Neuronal stem cell (in vitro differentiated cells): ENCODE measurements at regions not wholly inside any gene's neighbourhood (a gene's known extent, or its start where the extent isn't known, plus 50 kb on each side); places are given as distances from the start of the nearest gene placed in this dataset.

Experiments
- DNase-seq: peaks from one replicate; pipeline ENCODE4 v3.0.0-alpha.2; 2013; ENCODE audit warnings: low spot score
- H2AFZ ChIP-seq: one replicate; pipeline ENCODE4 v1.6.1; 2013; ENCODE audit warnings: mild to moderate bottlenecking, low read length, inconsistent platforms
- H2AK5ac ChIP-seq: 2 replicates; pipeline ENCODE4 v1.6.1; 2013; ENCODE audit warnings: low read depth, mild to moderate bottlenecking, inconsistent platforms, low read length, moderate library complexity, mixed read lengths
- H2BK120ac ChIP-seq: 2 replicates; pipeline ENCODE4 v1.6.1; 2013; ENCODE audit warnings: low read depth, mild to moderate bottlenecking, inconsistent platforms, low read length, moderate library complexity, mixed read lengths
- H2BK12ac ChIP-seq: one replicate; pipeline ENCODE4 v1.6.1; 2013; ENCODE audit warnings: low read length, inconsistent platforms
- H2BK15ac ChIP-seq: 2 replicates; pipeline ENCODE4 v1.6.1; 2013; ENCODE audit warnings: mild to moderate bottlenecking, low read length, inconsistent platforms, mixed read lengths
- H2BK5ac ChIP-seq: one replicate; pipeline ENCODE4 v1.6.1; 2013; ENCODE audit warnings: inconsistent platforms, mild to moderate bottlenecking, low read length, moderate library complexity
- H3K14ac ChIP-seq: one replicate; pipeline ENCODE4 v1.6.1; 2013; ENCODE audit warnings: low read length, inconsistent platforms
- H3K18ac ChIP-seq: 2 replicates; pipeline ENCODE4 v1.6.1; 2013; ENCODE audit warnings: low read length, inconsistent platforms
- H3K23ac ChIP-seq: 2 replicates; pipeline ENCODE4 v1.6.1; 2013; ENCODE audit warnings: low read depth, mild to moderate bottlenecking, mixed read lengths, low read length, inconsistent platforms; ENCODE audit not compliant: poor library complexity
- H3K27ac ChIP-seq: replicated peaks from 3 replicates; pipeline ENCODE4 v1.5.1; 2013; ENCODE audit warnings: low read length, inconsistent platforms
- H3K27me3 ChIP-seq, 3 experiments: 2 replicates each; pipeline ENCODE4 v1.6.1; 2013; ENCODE audit warnings: low read length in 3 of 3, mild to moderate bottlenecking in 2 of 3, inconsistent platforms in 1 of 3, low read depth in 1 of 3, mixed read lengths in 1 of 3, moderate library complexity in 1 of 3; ENCODE audit not compliant: control insufficient read depth in 3 of 3, insufficient read depth in 3 of 3
- H3K36me3 ChIP-seq, 2 donors: replicated peaks in 1 of 2; 2 replicates each; pipeline ENCODE4 v1.6.1; 2013; ENCODE audit warnings: low read length in 2 of 2; ENCODE audit not compliant: control insufficient read depth in 2 of 2, insufficient read depth in 2 of 2
- H3K4ac ChIP-seq: 2 replicates; pipeline ENCODE4 v1.6.1; 2013; ENCODE audit warnings: inconsistent platforms, mild to moderate bottlenecking, low read length, moderate library complexity
- H3K4me1 ChIP-seq, 2 donors: 1 replicate in 1 of 2; 2 replicates in 1 of 2; pipeline ENCODE4 v1.6.1; 2013; ENCODE audit warnings: low read length in 2 of 2, low read depth in 1 of 2; ENCODE audit not compliant: control insufficient read depth in 2 of 2, insufficient read depth in 1 of 2
- H3K4me2 ChIP-seq: one replicate; pipeline ENCODE4 v1.6.1; 2013; ENCODE audit warnings: mild to moderate bottlenecking, low read length, inconsistent platforms; ENCODE audit not compliant: insufficient read depth, poor library complexity, severe bottlenecking
- H3K4me3 ChIP-seq, 2 donors: 2 replicates each; pipeline ENCODE4 v1.5.1; 2013; ENCODE audit warnings: low read length in 2 of 2, mild to moderate bottlenecking in 2 of 2, inconsistent platforms in 1 of 2, moderate library complexity in 1 of 2
- H3K79me1 ChIP-seq: one replicate; pipeline ENCODE4 v1.6.1; 2013; ENCODE audit warnings: low read depth, mild to moderate bottlenecking, inconsistent platforms, low read length, moderate library complexity
- H3K9ac ChIP-seq: one replicate; pipeline ENCODE4 v1.6.1; 2013; ENCODE audit warnings: mild to moderate bottlenecking, low read depth, low read length, inconsistent platforms; ENCODE audit not compliant: poor library complexity
- H3K9me3 ChIP-seq, 2 donors: replicated peaks in 1 of 2; 2 replicates each; pipeline versions ENCODE3 to v1.6.1; 2013; ENCODE audit warnings: low read length in 2 of 2, mild to moderate bottlenecking in 2 of 2, inconsistent platforms in 1 of 2, low read depth in 1 of 2, mixed read lengths in 1 of 2, moderate library complexity in 1 of 2; ENCODE audit not compliant: control insufficient read depth in 2 of 2, insufficient read depth in 1 of 2
- H4K8ac ChIP-seq: one replicate; pipeline ENCODE4 v1.6.1; 2013; ENCODE audit warnings: low read depth, mild to moderate bottlenecking, inconsistent platforms, low read length, moderate library complexity
- H4K91ac ChIP-seq: one replicate; pipeline ENCODE4 v1.6.1; 2013; ENCODE audit warnings: low read length, low read depth, mild to moderate bottlenecking, inconsistent platforms; ENCODE audit not compliant: poor library complexity
- WGBS, 2 donors: extraction: QIAGEN DNeasy Blood & Tissue Kit; methylation state at CpG; one replicate each; pipeline ENCODE4 v1.1.7; 2013; ENCODE audit warnings: missing lambda C conversion rate in 2 of 2, mixed read lengths in 1 of 2; ENCODE audit not compliant: insufficient read length in 2 of 2, insufficient replicate concordance in 1 of 2; ENCODE audit errors: extremely low coverage in 2 of 2; 5-methylcytosine and 5-hydroxymethylcytosine counted together

DNA sequence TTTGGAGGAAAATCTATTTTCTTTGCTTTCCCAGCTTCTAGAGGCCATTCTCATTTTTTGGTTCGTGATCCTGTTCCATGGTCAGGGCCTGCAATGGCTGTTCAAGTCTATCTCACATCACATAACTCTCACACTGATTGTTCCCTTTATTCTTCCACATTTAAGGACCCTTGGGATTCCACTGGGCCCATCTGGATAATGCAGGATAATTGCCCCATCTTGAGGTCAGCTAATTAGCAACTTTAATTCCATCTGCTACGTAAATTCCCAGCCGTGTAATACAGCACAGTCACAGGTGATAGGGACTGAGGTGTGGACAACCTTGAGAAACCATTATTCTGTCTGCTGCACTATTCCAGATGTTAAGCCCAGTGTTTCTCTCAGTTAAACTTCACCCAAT lies 311.6 kb upstream of the CNTN4 start:
- H2BK5ac ChIP-seq = no peak overlapping the region
- H3K27me3 ChIP-seq = no peaks in the 10 kb centered on the region
- H3K9me3 ChIP-seq = no peaks in the 10 kb centered on the region
- H3K36me3 ChIP-seq = no peaks in the 10 kb centered on the region
- no peak overlapping the region for H4K8ac ChIP-seq
- no peak overlapping the region for H3K4ac ChIP-seq
- H3K9ac ChIP-seq = no peak overlapping the region
- no peak overlapping the region for H3K23ac ChIP-seq
- no peak overlapping the region for H3K14ac ChIP-seq
- H2AK5ac ChIP-seq = no peak overlapping the region
- H3K79me1 ChIP-seq = no peaks in the 10 kb centered on the region
- no peak overlapping the region for H3K4me3 ChIP-seq
- H2BK120ac ChIP-seq = no peak overlapping the region
- H3K4me2 ChIP-seq = no peak overlapping the region
- WGBS, 2 donors = no CpG with 5 or more reads among the region's 3 CpGs
- H2BK15ac ChIP-seq = no peak overlapping the region
- no peak overlapping the region for H3K18ac ChIP-seq
- no peak overlapping the region for H3K27ac ChIP-seq
- DNase-seq = no peak
- H2AFZ ChIP-seq = no peak overlapping the region
- H2BK12ac ChIP-seq = no peak overlapping the region
- peaks cover 0 to 2% of the 10 kb centered on the region in 2 donors for H3K4me1 ChIP-seq
- no peak overlapping the region for H4K91ac ChIP-seq

DNA sequence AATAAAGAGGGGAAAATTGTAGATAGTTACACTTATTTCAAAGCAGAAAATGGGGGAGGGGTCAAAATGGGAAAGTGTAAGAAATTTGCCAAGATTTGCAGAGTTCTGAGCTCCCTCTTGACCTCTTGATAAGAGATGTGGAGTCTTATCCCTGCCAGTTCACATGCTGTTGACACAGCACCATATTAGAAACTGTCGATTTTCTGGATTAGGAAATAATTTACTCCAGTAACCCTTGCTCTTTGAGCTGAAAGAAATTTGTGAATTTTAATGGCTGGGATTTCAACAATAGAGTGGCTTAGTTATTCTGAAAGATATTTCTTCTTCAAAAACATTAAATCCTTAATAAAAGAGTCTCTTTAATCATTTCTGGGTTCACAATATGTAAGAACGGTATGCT lies 306.2 kb upstream of the CNTN4 start:
- Histone ChIP-seq H3K18ac (no peak overlapping the region), H3K36me3 (no peaks in the 10 kb centered on the region), H2BK120ac (no peak overlapping the region), H2AK5ac (no peak overlapping the region), H3K9ac (no peak overlapping the region), H3K4me1 (no peaks in the 10 kb centered on the region), H3K27ac (no peak overlapping the region), H3K27me3 (no peaks in the 10 kb centered on the region), H2BK15ac (no peak overlapping the region), H3K14ac (no peak overlapping the region), H3K4ac (no peak overlapping the region), H3K9me3 (no peaks in the 10 kb centered on the region), H2BK12ac (no peak overlapping the region), H2BK5ac (no peak overlapping the region), H3K23ac (no peak overlapping the region), H3K4me3 (no peak overlapping the region), H2AFZ (no peak overlapping the region), H3K79me1 (no peaks in the 10 kb centered on the region), H4K8ac (no peak overlapping the region), H4K91ac (no peak overlapping the region), H3K4me2 (no peak overlapping the region)
- no CpG with 5 or more reads among the region's 2 CpGs for WGBS, 2 donors
- DNase-seq = no peak

DNA sequence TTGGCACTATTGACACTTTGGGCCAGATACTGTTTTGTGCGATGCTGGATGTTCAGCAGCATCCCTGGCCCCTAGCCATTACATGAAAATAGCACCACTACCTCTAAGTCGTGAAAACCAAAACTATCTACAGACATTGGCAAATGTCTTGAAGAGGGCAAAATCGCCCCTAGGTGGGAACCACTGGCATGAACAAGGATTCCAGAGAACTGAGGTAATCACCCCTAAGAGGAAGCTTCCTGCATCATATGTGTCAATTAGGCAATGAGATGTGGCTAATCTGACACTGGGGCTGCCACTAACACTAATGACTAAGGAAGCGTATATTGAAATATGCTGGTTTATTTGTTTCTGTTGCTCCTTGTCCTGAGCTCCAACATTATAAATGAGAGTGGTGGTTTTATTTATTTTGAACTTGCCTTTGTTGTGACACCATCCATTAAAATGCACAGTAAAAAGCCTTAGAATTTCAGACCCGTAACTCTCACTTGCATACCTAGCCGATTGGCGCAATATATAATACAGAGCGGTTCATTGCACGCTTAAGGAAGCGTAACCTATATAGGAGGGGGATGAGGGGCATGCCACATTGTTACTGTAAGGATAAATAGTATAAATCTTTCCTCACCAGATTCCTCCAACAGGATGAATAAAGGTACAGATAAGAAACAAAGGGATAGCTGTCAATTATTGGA lies 299.8 kb upstream of the CNTN4 start:
- Histone ChIP-seq H2AFZ (no peak overlapping the region), H3K9me3 (no peaks in the 10 kb centered on the region), H3K36me3 (no peaks in the 10 kb centered on the region), H2BK120ac (no peak overlapping the region), H3K9ac (no peak overlapping the region), H3K18ac (no peak overlapping the region), H2BK12ac (no peak overlapping the region), H3K4me2 (no peak overlapping the region), H4K8ac (no peak overlapping the region), H2BK5ac (no peak overlapping the region), H2BK15ac (no peak overlapping the region), H3K79me1 (no peaks in the 10 kb centered on the region), H3K27ac (no peak overlapping the region), H3K4me3 (no peak overlapping the region), H3K27me3 (no peaks in the 10 kb centered on the region), H4K91ac (no peak overlapping the region), H3K14ac (no peak overlapping the region), H3K4ac (no peak overlapping the region), H2AK5ac (no peak overlapping the region), H3K4me1 (peaks cover 0 to 1% of the 10 kb centered on the region in 2 donors), H3K23ac (no peak overlapping the region)
- WGBS, 2 donors = no CpG with 5 or more reads among the region's 10 CpGs
- DNase-seq = no peak

DNA sequence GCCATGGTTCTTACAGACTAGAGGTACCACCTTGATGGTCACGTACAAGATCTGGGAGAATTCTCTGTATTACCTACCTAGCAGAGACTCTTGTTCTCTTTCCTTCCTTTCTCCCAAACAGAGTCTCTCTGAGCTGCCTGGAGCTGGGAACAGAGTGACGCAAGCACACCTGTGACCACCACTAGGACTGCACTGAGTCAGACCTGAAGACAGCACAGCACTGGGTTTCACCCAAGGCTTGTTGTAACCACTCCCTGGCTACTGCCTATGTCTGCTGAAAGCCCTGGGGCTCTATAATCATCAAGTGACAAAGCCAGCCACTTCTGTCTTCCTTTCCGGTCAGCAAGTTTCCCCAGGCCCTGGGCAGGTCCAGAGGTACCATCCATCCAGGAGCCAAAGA lies 293.3 kb upstream of the CNTN4 start:
- H3K14ac ChIP-seq = no peak overlapping the region
- no peak overlapping the region for H2AK5ac ChIP-seq
- no peak overlapping the region for H3K18ac ChIP-seq
- H4K91ac ChIP-seq = no peak overlapping the region
- H3K79me1 ChIP-seq = no peaks in the 10 kb centered on the region
- H3K36me3 ChIP-seq = no peaks in the 10 kb centered on the region
- no peak overlapping the region for H2BK120ac ChIP-seq
- H3K9ac ChIP-seq = no peak overlapping the region
- H3K27ac ChIP-seq = no peak overlapping the region
- no peaks in the 10 kb centered on the region for H3K9me3 ChIP-seq
- H2BK5ac ChIP-seq = no peak overlapping the region
- H3K4me3 ChIP-seq = no peak overlapping the region
- H3K27me3 ChIP-seq = no peaks in the 10 kb centered on the region
- no peak overlapping the region for H2AFZ ChIP-seq
- H3K4me1 ChIP-seq = peaks cover 0 to 1% of the 10 kb centered on the region in 2 donors
- no CpG with 5 or more reads among the region's 3 CpGs for WGBS, 2 donors
- no peak overlapping the region for H3K4me2 ChIP-seq
- H4K8ac ChIP-seq = no peak overlapping the region
- no peak overlapping the region for H2BK12ac ChIP-seq
- DNase-seq = no peak
- no peak overlapping the region for H3K23ac ChIP-seq
- no peak overlapping the region for H2BK15ac ChIP-seq
- H3K4ac ChIP-seq = no peak overlapping the region
